22Rv1 (cell line): ENCODE measurements at regions not wholly inside any gene's neighbourhood (a gene's known extent, or its start where the extent isn't known, plus 50 kb on each side); places are given as distances from the start of the nearest gene placed in this dataset.

ENCODE experiments used
- H3K27ac ChIP-seq: fragments of 450-650 bp; 2 replicates; pipeline ENCODE4 v1.5.1; 2017
- CTCF ChIP-seq: fragments of 450-650 bp; IDR thresholded peaks from 2 replicates; pipeline ENCODE4 v1.5.1; 2017; ENCODE audit warnings: mild to moderate bottlenecking
- ZFX ChIP-seq: fragments of 450-650 bp; IDR thresholded peaks from 2 replicates; pipeline ENCODE4 v1.6.1; 2017; ENCODE audit warnings: antibody characterized with exemption, borderline replicate concordance

DNA sequence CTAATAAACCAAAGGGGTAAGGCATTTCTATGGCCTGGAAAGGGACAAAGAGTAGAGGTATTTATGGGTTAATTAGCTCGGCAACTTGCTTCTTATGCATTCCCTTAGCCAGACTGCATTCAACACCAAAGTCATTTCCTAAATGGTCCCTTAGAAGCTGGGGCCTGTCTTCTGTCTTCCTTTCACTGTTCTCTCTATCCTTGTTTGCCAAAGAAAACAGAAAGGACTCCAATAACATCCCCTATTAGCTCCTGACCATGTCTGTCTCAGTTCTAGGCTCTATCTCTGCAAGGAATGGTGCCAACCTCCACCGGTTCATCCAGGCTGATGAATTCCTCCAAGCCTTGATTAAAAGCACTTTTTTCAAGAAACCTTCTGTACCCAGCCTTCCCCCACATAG, 123.5 kb downstream of the KCTD12 start:
- TF ChIP-seq ZFX (no peak), CTCF (no peak)
- no peak overlapping the region for H3K27ac ChIP-seq

GRCh38 chr13:76759877-76760276, 126.3 kb downstream of the KCTD12 start:
- TF ChIP-seq ZFX (no peak), CTCF (no peak)
- no peak overlapping the region for H3K27ac ChIP-seq

DNA sequence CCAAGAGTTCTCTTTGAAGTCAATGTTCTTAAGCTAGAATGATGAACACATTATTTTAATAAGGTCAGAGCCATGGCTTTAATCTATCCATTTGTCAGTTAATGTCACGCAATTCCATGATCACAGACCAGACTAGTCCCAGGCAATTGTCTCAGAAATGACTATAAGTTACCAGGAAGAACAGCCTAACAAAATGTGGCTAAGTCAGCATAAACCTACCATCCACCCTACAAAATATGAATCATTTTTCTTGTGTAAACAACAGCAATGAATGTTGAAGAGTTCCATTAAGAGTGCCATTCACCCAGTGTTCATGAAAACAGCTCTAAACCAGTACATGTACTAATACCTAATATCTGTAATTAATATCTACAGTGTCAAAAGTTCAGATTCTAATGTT, 127.5 kb downstream of the KCTD12 start:
- TF ChIP-seq CTCF (no peak), ZFX (no peak)
- no peak overlapping the region for H3K27ac ChIP-seq

GRCh38 chr13:76758257-76758656, 127.9 kb downstream of the KCTD12 start:
- no peak overlapping the region for H3K27ac ChIP-seq
- no peak for TF ChIP-seq ZFX
- TF ChIP-seq CTCF, result no peak

- H3K27ac ChIP-seq, result no peak overlapping the region
- TF ChIP-seq CTCF, result no peak
- TF ChIP-seq ZFX, result no peak
Observed at GRCh38 chr13:76756451-76756850, 129.8 kb downstream of the KCTD12 start.

DNA sequence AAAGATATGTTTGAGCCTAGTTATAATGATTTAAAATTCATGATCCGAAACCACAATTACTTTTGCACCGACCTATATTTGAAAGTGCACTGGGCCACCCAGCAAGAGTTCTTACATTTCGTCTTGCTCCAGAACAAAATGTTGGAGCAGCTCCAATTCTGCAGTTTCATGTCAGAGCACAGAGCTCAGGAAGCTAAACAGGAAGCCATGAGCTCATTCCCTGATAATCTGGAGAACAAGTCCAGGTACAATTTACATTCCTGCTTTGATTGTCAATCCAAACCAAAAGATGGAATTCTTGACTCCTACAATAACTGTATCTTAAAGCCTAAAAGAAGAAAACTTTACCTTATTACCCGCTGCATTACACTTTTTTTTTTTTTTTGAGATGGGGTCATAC, 131.8 kb downstream of the KCTD12 start:
- TF ChIP-seq ZFX (no peak), CTCF (no peak)
- no peak overlapping the region for H3K27ac ChIP-seq

GRCh38 chr13:76751278-76751677, 134.9 kb downstream of the KCTD12 start:
- H3K27ac ChIP-seq, result no peak overlapping the region
- TF ChIP-seq ZFX (no peak), CTCF (no peak)
